Spleen (tissue), 11 donors: ENCODE measurements at regions not wholly inside any gene's neighbourhood (a gene's known extent, or its start where the extent isn't known, plus 50 kb on each side); places are given as distances from the start of the nearest gene placed in this dataset.
"Not testable (repeated sequence)": the region's sequence is repeated elsewhere in the genome, so short reads cannot be mapped to it uniquely, and the experiment has no call there.

Experiments
- DNase-seq: peaks from one replicate; pipeline ENCODE4 v3.0.0-alpha.2; 2020
- H3K27ac ChIP-seq, 8 donors: fragments of 200-600 bp; sonication (generic) in 7 of 8; 1 replicate in 4 of 8; 2 replicates in 4 of 8; pipeline versions ENCODE4 v1.5.0 to v1.8.0; 2016 to 2021; ENCODE audit warnings: inconsistent platforms in 4 of 8, mild to moderate bottlenecking in 4 of 8, moderate library complexity in 1 of 8
- H3K27me3 ChIP-seq, 7 donors: fragments of 200-600 bp; sonication (generic) in 6 of 7; replicated peaks in 1 of 7; 1 replicate in 4 of 7; 2 replicates in 3 of 7; pipeline versions ENCODE4 v1.5.0 to v1.8.0; 2016 to 2021; ENCODE audit warnings: inconsistent platforms in 3 of 7, mild to moderate bottlenecking in 1 of 7
- H3K36me3 ChIP-seq, 6 donors: fragments of 200-600 bp; sonication (generic) in 5 of 6; 1 replicate in 4 of 6; 2 replicates in 2 of 6; pipeline versions ENCODE4 v1.5.0 to v1.8.0; 2016 to 2021; ENCODE audit warnings: inconsistent platforms in 2 of 6
- H3K4me1 ChIP-seq, 6 donors: fragments of 200-600 bp; sonication (generic) in 5 of 6; 1 replicate in 3 of 6; 2 replicates in 3 of 6; pipeline versions ENCODE4 v1.5.0 to v1.8.0; 2016 to 2021; ENCODE audit warnings: inconsistent platforms in 3 of 6
- H3K4me3 ChIP-seq, 8 donors: fragments of 200-600 bp; sonication (generic) in 7 of 8; 1 replicate in 4 of 8; 2 replicates in 4 of 8; pipeline versions ENCODE4 v1.5.0 to v1.8.0; 2016 to 2021; ENCODE audit warnings: inconsistent platforms in 4 of 8, mild to moderate bottlenecking in 4 of 8, moderate library complexity in 2 of 8
- H3K9me3 ChIP-seq, 8 donors: fragments of 200-600 bp; sonication (generic) in 7 of 8; 1 replicate in 4 of 8; 2 replicates in 4 of 8; pipeline versions ENCODE4 v1.5.0 to v1.8.0; 2016 to 2021; ENCODE audit warnings: inconsistent platforms in 4 of 8
- POLR2A ChIP-seq, 3 donors: fragments of 450-650 bp; IDR thresholded peaks; one replicate each; pipeline ENCODE4 v1.5.1; 2017; ENCODE audit warnings: antibody characterized with exemption in 3 of 3, mild to moderate bottlenecking in 1 of 3
- POLR2AphosphoS5 ChIP-seq, 3 donors: sonication (generic); formaldehyde crosslinking; IDR thresholded peaks; one replicate each; pipeline ENCODE4 v1.5.1; 2017; ENCODE audit warnings: antibody characterized with exemption in 3 of 3
- WGBS, 5 donors: extraction: QIAGEN DNeasy Blood & Tissue Kit in 3 of 5; methylation state at CpG; one replicate each; pipeline versions ENCODE4 v1.1.5 to v1.1.7; 2013 to 2018; 5-methylcytosine and 5-hydroxymethylcytosine counted together
- intact Hi-C: fragments of 100-400 bp; cut with DNase I; formaldehyde crosslinking; loops from one replicate; pipeline ENCODE4 v1.15.0; 2023; ENCODE audit warnings: low total_unique reads
- TF ChIP-seq, protein P1 (sequence below), 11 experiments: fragments of 200-600 bp in 7 of 11; fragments of 450-650 bp in 4 of 11; sonication (generic) in 4 of 11; IDR thresholded peaks in 8 of 11; conservative IDR thresholded peaks in 3 of 11; 1 replicate in 7 of 11; 2 replicates in 4 of 11; pipeline versions ENCODE4 v1.4.0 to v1.8.0; 2016 to 2021; ENCODE audit warnings: antibody characterized with exemption in 11 of 11, inconsistent platforms in 4 of 11, mild to moderate bottlenecking in 1 of 11
- donor health status: healthy with polysubstance abuse.
- donor health status: DM: no; HTN: no; CAD: no; lungs with moderate emphysema.
- donor health status: DM: no; HTN: no; CAD: no.
- donor health status: Bipolar disorder and iron deficiency.
- donor health status: healthy.
- donor health status: DM: no; HTN: no; CAD: no.
- donor health status: DM: yes; HTN: yes; CAD: no.

DNA sequence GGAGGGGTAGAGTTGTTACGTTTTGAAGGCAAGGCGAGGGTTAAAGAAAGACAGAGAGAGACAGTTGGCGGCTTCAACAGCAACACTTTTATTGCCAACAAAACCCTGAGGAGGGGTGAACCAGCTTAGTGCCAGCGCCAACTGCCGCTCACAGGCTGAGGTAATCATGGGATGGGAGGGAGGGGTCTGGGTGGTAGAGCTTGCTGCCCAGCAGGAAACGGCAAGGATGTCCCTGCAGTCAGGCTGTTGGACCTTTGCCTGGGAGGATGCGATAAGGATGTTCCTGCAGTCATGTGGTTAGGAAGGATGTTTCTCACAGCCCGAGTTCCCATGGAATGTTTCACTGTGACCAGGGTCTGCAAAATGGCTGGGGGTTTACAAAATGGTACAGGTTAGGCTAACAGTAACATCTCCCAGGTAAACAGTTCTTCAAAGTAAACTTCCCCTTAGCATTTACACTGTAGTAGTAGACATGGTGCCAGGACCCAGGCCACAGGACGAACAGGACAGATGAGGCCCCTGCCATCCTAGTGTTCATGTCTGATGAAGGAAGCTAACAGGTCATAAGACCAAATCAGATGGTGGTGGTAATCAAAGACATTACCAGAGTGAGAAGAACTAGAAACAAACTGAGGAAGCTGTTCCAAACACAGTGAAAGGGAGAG, 647.3 kb upstream of the DEFB115 start:
- H3K4me3 ChIP-seq, result no peak overlapping the region
- peaks cover 0 to 51% (median 22%) of the 10 kb centered on the region in 8 donors for H3K9me3 ChIP-seq
- H3K27ac ChIP-seq, result peak overlapping the region in 5 of 8 donors; percentile 44 to 74 (median 67)
- H3K4me1 ChIP-seq, result peaks cover 0 to 6% (median 0%) of the 10 kb centered on the region in 6 donors
- no peaks in the 10 kb centered on the region for H3K36me3 ChIP-seq
- no peaks in the 10 kb centered on the region for H3K27me3 ChIP-seq
- TF ChIP-seq POLR2AphosphoS5 (IDR thresholded peaks at IDR 0.05) (peak; percentile 15 to 88 (median 83)), POLR2A (IDR thresholded peaks at IDR 0.05) (no peak)
- 49 to 71% (median 62%) methylated on average over 9 of the region's 9 CpGs for WGBS, 5 donors
- intact Hi-C loops, result no loop called here
- DNase-seq, result no peak

GRCh38 chr20:30610751-30611150, 646.7 kb upstream of the DEFB115 start:
- WGBS, 5 donors, result 67 to 82% (median 74%) methylated on average over 4 of the region's 4 CpGs
- H3K36me3 ChIP-seq, result no peaks in the 10 kb centered on the region
- no peak for DNase-seq
- H3K27me3 ChIP-seq, result no peaks in the 10 kb centered on the region
- H3K4me1 ChIP-seq, result peaks cover 0 to 6% (median 0%) of the 10 kb centered on the region in 6 donors
- TF ChIP-seq POLR2A (IDR thresholded peaks at IDR 0.05) (no peak), POLR2AphosphoS5 (IDR thresholded peaks at IDR 0.05) (no peak)
- TF ChIP-seq, protein P1, sequence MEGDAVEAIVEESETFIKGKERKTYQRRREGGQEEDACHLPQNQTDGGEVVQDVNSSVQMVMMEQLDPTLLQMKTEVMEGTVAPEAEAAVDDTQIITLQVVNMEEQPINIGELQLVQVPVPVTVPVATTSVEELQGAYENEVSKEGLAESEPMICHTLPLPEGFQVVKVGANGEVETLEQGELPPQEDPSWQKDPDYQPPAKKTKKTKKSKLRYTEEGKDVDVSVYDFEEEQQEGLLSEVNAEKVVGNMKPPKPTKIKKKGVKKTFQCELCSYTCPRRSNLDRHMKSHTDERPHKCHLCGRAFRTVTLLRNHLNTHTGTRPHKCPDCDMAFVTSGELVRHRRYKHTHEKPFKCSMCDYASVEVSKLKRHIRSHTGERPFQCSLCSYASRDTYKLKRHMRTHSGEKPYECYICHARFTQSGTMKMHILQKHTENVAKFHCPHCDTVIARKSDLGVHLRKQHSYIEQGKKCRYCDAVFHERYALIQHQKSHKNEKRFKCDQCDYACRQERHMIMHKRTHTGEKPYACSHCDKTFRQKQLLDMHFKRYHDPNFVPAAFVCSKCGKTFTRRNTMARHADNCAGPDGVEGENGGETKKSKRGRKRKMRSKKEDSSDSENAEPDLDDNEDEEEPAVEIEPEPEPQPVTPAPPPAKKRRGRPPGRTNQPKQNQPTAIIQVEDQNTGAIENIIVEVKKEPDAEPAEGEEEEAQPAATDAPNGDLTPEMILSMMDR (IDR thresholded peaks at IDR 0.05 in 8 of 11, conservative IDR thresholded peaks at IDR 0.05 in 3 of 11), result no peak
- H3K4me3 ChIP-seq, result no peak overlapping the region
- intact Hi-C loops, result no loop called here
- peak overlapping the region in 5 of 8 donors; percentile 34 to 74 (median 59) for H3K27ac ChIP-seq
- H3K9me3 ChIP-seq, result peaks cover 0 to 45% (median 22%) of the 10 kb centered on the region in 8 donors

GRCh38 chr20:30611239-30611984, 646.1 kb upstream of the DEFB115 start:
- WGBS, 5 donors, result 70 to 76% (median 70%) methylated on average over 10 to 15 of the region's 15 CpGs
- H3K9me3 ChIP-seq, result peaks cover 0 to 39% (median 19%) of the 10 kb centered on the region in 8 donors

DNA sequence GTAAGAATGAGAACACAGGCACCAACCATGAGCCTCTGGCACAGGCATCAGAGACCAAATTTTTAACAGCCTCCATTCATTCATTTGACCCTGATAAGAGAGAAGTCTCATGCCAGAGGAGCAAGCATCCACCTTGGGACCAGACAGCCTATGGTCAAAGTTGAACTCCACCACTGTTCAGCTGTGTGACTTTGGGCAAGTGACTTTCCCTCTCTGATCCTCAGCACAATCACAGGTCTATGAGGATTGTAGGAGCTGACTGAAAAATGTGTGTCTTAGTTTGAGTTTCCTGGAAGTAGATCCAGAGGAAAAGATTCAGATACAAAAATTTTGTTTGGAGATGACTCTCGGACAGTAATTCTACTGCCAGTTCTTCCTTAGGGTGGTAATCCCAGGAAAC, 645.1 kb upstream of the DEFB115 start:
- Histone ChIP-seq H3K4me1 (peaks cover 0 to 6% (median 0%) of the 10 kb centered on the region in 6 donors), H3K4me3 (no peak overlapping the region), H3K27ac (peak overlapping the region in 3 of 8 donors; percentile 3 to 69 (median 5)), H3K9me3 (peaks cover 0 to 35% (median 10%) of the 10 kb centered on the region in 8 donors), H3K36me3 (no peaks in the 10 kb centered on the region), H3K27me3 (no peaks in the 10 kb centered on the region)
- intact Hi-C loops, result no loop called here
- WGBS, 5 donors, result 68 to 79% (median 73%) methylated on average over 1 of the region's 1 CpG
- no peak for DNase-seq
- no peak for TF ChIP-seq POLR2A (IDR thresholded peaks at IDR 0.05)
- TF ChIP-seq, protein P1 (IDR thresholded peaks at IDR 0.05 in 8 of 11, conservative IDR thresholded peaks at IDR 0.05 in 3 of 11), result no peak
- TF ChIP-seq POLR2AphosphoS5 (IDR thresholded peaks at IDR 0.05), result no peak

More at GRCh38 chr20:30611239-30611984, 646.1 kb upstream of the DEFB115 start:
- Histone ChIP-seq H3K4me1 (peaks cover 0 to 6% (median 0%) of the 10 kb centered on the region in 6 donors), H3K4me3 (no peak overlapping the region), H3K36me3 (no peaks in the 10 kb centered on the region), H3K27ac (peak overlapping the region in 6 of 8 donors; percentile 10 to 74 (median 57)), H3K27me3 (no peaks in the 10 kb centered on the region)
- TF ChIP-seq, protein P1 (IDR thresholded peaks at IDR 0.05 in 8 of 11, conservative IDR thresholded peaks at IDR 0.05 in 3 of 11), result no peak
- TF ChIP-seq POLR2A (IDR thresholded peaks at IDR 0.05), result no peak
- no peak for TF ChIP-seq POLR2AphosphoS5 (IDR thresholded peaks at IDR 0.05)
- intact Hi-C loops, result no loop called here
- DNase-seq, result no peak

DNA sequence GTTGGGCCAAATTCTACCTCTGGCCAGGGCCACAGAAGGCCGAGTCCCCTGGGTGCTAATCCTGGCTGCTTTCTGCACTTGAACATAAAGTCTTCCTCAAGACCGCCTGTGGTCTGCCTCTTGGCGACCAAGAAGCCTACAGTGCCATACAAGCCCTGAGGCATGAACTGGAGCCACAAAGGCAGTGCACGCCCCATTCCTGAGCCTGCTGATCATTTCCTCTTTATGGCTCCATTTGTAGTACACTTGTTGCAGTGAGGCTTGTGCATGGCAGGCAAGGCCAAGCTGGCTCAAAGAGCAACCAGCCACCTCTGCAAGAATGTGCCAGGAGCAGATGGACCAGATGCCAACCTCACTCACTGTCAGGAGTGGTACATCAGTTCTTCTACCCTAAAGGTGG, 636.1 kb upstream of the DEFB115 start:
- peaks cover 0 to 18% (median 3%) of the 10 kb centered on the region in 8 donors for H3K9me3 ChIP-seq
- intact Hi-C loops, H3K27me3 ChIP-seq, H3K27ac ChIP-seq, H3K36me3 ChIP-seq, DNase-seq, H3K4me1 ChIP-seq, H3K4me3 ChIP-seq: not testable (repeated sequence)
- 88 to 94% (median 89%) methylated on average over 4 of the region's 4 CpGs for WGBS, 5 donors

GRCh38 chr20:30624310-30624709, 633.2 kb upstream of the DEFB115 start:
- intact Hi-C loops, DNase-seq, H3K4me1 ChIP-seq, H3K4me3 ChIP-seq, H3K27me3 ChIP-seq, H3K36me3 ChIP-seq, H3K27ac ChIP-seq: not testable (repeated sequence)
- 76 to 90% (median 83%) methylated on average over 3 of the region's 3 CpGs for WGBS, 5 donors
- peaks cover 0 to 19% (median 5%) of the 10 kb centered on the region in 8 donors for H3K9me3 ChIP-seq

DNA sequence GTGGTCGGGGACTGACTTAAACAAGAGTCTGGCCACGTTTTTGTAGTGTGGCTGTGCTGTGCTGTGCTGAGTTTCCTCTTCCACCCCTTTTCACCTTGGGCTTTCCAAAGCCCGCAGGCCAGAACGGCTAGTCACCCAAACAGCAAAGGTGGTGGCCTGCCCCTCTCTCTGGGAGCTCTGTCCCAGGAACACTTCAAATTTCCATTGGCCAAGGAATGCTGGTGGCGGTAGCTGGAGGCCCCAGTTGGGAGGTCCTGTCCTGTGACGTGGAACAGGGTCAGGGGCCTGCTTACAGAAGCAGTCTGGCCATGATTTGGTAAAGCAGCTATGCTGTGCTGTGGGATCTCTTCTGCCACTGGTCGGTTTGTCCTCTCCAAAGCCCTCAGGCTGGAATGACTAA, 628.1 kb upstream of the DEFB115 start:
- intact Hi-C loops, H3K36me3 ChIP-seq, H3K4me1 ChIP-seq, H3K4me3 ChIP-seq, H3K27ac ChIP-seq, H3K27me3 ChIP-seq: not testable (repeated sequence)
- peak; percentile 83 for DNase-seq
- H3K9me3 ChIP-seq, result peaks cover 0 to 14% (median 4%) of the 10 kb centered on the region in 8 donors
- WGBS, 5 donors, result 73 to 82% (median 76%) methylated on average over 7 of the region's 7 CpGs
